HG02852 (cell line): ENCODE measurements at regions not wholly inside any gene's neighbourhood (a gene's known extent, or its start where the extent isn't known, plus 50 kb on each side); places are given as distances from the start of the nearest gene placed in this dataset.

Source experiments
- ATAC-seq: cut with Tn5 transposase; IDR thresholded peaks from one replicate; pipeline ENCODE4 v1.9.1; 2021; ENCODE audit warnings: mild to moderate bottlenecking, moderate library complexity; ENCODE audit not compliant: unreplicated experiment

DNA sequence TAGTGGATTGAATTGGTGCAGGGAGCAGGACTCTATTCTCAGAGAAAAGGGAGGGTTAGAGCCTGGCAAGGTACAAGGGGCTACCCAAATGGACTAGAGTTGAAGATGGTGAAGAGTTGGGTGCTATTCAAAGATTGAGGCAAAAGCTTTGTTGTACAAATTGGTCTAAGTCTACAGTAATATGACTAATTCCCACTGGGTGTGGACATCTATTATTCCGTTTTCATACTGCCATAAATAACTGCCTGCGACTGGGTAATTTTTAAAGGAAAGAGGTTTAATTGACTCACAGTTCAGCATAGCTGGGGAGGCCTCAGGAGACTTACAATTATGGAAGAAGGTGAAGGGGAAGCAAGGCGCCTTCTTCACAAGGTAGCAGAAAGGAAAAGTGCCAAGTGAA, 266.3 kb downstream of the TPBG start:
- ATAC-seq: no peak

DNA sequence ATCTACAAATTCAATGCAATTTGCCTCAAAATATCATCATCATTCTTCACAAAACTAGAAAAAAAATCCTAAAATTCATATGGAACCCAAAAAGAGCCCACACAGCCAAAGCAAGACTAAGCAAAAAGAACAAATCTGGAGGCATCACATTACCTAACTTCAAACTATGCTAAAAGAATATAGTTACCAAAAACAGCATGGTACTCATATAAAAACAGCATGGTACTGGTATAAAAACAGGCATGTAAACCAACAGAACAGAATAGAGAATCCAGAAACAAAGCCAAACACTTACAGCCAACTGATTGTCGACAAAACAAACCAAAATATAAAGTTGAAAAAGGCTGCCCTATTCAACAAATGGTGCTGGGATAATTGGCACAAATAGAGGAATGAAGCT, 278.1 kb downstream of the TPBG start:
- ATAC-seq: no peak

DNA sequence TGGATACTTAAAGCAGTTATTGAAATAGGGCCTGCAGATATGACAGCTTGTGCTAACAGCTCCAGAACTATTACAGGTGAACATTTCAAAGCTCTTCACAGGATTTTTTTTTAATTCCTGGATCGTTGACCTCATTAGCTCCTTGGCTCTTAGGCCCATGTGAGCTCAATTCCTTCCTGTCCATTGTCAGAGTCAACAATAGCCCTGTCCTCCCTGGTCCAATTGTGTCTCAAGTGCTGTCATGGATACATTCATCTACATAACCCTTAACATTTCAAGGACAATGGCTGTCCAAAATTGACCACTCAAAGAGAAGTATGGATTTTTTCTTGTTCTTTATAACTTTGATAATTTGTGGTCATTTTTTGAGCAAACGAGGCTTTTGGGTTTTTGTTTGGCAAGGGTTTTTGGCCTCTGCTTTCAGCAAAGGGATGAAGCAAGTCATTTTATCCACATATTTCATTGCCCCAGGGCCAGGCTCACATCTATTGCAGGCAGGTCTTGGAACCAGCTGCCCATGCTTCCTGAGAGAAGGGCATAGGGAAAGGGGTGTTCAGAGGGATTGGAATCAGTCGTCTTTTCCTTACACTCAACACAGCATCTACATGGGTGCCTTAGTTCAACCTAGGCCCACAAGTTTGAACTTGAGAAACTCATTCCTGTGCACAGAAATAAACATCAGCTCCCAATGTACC, 282.1 kb downstream of the TPBG start:
- no peak for ATAC-seq

DNA sequence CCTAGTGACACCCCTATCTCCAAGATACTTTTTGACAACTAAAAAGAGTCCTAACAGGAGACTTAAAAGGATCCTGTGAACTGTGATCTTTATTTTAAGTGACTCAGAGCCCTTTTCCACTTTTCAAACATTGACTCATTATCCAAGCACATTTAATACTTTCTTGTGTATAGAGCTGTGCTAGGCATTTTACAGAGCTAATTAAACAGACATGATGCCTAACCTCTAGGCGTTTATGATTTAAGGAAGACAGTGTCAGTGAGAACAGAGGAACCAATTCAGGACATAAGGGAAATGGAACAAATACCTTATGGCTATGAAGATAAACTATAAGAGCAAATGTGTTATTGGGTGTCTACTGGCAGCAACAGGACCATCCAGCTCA, 282.6 kb downstream of the TPBG start:
- no peak for ATAC-seq

DNA sequence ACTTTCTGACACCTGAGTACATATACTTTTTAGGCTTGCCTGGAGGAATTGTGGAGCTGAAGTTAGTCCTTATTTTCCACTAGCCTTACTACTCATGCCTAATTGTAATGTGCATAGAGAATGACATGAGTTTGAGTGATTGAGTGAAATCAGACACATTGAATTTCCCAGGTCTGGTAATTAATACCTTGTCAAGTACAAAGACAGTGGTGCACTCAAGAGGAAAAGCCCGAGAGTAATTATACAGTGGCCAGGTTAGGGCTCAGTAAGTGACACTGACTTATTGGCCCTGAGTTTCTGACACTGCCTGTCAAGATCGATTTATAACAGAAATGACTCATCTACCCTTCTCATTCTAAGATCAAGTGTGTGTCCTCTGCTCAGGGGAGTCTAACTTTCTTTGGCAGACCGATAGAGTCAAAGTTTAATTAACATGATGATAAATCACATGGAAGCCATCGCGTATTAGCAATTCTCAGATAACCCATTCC, 288.3 kb downstream of the TPBG start:
- ATAC-seq: no peak

DNA sequence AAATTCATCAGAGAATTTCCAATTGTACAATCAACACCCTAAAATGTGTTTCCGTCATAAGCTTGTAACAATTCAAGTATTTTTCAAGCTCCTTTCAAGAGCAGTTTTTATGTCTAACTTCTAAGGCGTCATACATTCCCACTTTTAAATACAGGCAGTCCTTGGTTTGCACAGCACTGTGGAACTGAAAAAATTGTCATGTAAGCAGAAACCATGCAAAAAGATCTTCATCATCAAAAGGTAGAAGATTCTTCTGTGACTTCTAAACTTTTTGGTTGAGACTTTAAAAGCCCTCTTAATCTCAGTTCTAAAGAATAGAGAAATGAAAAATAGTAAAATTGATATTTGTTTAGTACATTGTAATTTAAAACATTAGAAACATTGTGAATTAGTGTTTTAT, 315.6 kb downstream of the TPBG start:
- ATAC-seq: no peak

DNA sequence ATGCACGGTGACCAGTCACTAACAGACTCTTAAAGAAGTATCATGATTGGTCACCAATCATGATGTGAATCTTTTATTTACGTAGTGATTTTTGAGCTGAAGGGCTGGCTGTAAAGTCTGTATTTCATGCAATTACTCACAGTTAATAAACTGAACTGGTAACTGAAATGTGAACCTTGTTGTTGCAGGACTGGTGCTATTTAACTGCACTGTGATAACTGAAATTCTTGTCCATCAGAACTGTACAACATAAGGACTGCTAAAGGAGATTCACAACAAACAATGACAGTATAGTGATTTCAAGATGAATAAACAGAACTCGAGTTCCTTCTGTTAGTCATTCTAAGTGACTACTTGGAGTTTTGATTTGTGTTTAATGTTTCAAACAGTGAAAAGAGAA, 316.6 kb downstream of the TPBG start:
- no peak for ATAC-seq

DNA sequence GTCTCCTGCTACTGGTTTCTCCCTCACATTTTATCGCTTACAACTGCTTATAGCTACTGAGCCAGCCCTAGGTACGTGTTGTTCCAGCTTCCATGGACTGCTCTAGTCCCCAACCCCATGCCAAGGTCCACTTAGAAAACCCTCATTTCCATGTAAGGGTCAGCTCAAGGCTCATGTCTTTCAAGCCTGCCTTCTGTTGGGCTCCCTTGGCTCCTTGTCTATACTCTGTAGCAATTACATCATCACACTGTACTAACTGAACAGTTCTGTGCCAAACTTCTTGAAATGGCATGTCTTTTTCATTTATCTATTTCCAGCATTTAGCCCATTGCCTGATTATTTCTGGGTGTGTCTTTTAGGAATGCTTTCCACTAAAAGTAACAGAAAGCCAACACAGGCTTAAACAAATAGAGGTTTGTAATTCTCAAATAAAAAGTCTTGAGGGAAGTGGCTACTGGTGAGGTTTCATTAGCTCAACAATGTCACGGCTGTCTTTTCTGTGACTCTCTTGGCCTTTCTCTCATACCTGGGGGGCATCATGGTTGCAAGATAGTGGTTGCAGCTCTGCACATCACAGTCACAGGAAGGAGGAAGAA, 317.6 kb downstream of the TPBG start:
- no peak for ATAC-seq

DNA sequence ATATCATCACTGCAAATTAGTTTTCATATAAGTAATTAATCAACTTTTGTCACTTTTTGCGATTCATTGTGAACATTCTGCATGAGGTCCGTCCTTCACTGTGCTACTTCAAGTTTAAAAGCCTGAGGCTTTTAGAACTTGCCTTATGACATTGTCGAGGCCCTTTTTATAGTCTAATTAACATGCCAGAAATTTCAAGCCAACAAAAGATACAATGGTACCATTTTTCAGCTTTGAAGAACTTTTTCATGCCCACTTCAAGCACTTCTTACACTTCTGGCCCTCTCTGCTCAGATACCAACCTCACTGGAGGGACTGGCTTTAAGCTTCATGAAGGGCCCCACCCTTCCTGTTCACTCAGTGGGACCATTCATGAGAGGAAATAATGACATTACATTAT, 323.1 kb downstream of the TPBG start:
- no peak for ATAC-seq

DNA sequence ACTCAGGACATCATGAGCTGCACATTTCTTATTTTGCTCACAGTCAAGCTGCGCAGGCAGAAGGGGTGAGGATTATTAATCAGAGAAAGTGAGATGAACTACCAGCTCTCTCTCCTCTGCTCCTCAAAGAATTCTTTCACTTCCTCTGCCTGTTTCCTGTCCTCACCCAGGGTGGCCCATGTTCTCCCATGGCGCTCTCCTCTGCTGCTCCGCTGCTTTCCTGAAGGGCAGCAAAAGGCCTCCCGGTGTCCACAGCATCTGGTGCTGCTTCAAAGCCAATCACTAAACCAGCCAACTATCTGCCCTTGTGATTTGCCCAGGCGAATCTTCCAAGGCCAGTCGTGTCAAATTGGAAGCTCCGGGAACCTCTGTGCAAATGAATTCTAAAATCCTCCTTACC, 324.2 kb downstream of the TPBG start:
- ATAC-seq: no peak

DNA sequence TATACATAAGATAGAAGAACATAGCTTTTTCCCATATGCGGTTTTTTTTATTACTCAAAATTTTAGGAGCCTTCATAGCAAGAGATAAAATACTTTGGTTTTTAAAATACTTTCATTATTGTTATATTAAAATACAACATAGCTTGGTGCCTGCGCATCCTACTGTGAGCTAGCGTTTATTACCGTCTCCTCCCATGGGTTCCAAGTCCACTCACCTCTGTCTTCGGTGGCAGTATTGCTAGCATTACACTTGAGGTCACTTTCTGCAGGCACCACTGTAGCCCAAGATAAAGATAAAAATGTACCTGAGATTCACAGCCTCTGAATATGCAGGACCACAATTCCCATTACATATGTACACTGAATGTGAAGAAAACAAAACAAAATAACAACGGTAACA, 326.7 kb downstream of the TPBG start:
- ATAC-seq: no peak

DNA sequence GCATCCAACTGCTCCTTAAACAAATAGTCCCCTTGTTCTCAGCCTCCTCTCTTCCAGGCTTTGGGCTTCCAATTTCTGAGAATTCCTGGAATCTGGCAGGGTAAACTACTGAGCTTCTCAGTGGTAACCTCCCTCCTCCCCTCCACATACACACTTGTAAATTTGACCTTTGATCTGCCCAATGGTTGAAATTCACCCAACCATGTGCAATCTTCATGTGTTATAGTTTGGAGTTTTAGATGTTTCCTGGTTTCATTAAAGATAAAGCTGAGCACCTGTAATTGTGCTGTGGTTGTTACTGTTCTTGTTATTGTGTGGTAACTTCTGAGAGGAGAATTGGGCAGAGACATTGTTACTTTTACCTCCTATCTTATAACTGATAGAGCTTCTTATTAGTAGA, 328.4 kb downstream of the TPBG start:
- no peak for ATAC-seq

DNA sequence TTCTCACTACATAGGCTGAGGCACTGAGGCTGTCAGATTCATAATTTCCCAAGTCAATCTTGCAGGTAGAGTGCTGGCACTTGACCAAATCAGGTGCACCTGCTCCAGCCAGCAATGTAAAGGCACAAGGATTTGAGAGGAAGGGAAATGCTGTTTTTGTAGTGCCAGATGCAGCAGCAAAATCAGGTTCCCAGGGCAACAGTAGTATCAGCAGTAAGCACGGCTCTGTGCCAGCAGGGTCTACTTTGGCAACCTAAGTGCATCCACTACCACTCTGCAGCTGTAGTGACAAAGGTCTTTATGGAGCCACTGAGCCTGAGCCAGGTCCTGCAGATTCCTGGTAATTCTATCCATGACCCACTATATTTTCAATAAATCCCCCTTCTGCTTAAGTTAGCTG, 329.5 kb downstream of the TPBG start:
- ATAC-seq: no peak

DNA sequence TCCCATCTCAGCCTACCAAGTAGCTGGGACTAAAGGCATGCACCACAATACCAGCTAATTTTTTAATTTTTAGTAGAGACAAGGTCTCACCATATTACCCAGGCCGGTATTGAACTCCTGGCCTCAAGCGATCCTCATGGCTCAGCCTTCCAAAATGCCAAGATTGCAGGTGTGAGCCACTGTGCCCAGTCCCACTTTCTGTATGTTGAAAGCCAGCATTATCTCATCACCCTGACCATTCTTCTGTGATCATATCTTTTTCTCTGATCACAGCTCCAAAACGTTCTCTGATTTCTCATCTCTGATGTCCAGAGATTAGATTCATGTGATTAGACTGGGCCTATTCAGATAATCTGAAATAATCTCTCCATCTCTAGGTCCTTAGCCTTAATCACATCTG, 337.7 kb downstream of the TPBG start:
- ATAC-seq: no peak

DNA sequence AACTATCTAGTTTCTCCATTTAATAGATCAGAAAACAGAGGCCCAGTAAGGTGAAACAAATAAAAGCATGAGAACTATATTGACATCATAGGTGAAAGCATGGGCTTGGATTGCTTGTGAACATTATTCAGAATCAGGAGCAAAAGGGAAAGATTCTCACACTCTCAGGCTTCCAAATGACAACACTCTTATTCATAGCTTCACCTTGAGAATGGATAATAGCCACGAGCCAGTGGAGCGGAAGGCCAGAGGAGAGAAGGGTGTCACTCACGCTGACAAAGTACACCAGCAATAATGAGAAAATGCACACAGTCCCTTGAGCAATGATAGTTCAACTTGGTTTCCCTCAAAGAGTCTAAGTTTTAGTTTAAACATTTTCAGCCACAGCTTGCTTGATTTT, 339.0 kb downstream of the TPBG start:
- no peak for ATAC-seq

DNA sequence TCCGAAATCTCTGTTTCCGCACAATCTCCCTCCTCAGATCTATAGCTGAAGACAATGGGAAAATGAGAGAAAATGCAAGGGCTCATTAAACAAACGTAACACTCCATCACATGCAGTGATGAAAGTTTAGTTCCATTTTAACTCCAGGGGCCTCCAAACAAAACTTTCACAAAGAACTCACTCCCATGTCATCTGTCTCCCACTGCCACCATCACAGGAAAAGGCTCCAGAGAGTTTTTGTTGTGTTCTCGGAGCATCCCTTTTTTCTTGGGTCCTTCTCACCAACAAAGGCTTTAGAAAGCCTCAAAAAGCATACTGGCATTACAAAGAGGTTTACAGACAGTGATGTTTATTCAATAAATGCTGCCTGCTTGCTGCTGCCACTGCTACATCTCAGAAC, 339.6 kb downstream of the TPBG start:
- ATAC-seq: no peak

DNA sequence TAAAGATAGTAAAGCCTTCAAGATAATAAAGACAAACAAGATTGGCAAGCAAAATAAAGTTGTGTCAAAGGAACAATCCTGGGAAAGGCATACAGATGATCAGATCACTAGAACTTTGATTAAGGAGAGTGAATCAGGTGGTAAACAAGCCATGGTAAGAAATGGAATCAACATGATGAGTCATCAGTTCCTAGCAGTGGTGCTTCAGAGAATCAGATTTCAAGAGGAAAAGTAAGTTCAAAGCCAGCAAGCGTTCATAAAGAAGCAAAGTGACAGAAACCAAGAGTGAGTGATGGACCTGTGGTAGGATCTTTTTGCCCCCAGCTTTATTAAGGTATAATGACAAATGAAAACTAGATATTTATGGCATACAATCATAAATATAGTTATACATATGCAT, 340.4 kb downstream of the TPBG start:
- ATAC-seq: no peak

DNA sequence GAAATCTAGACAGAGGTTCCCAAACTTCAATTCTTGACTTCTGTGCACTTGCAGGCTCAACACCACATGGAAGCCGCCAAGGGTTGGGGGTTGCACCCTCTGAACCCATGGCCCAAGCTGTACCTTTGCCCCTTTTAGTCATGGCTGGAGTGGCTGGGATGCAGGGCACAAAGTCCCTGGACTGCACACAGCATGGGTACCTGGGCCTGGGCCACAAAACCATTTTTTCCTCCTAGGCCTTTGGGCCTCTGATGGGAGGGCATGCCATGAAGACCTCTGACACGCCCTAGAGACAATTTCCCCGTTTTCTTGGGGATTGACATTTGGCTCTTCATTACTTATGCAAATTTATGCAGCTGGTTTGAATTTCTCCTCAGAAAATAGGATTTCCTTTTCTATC, 342.0 kb downstream of the TPBG start:
- ATAC-seq: no peak

DNA sequence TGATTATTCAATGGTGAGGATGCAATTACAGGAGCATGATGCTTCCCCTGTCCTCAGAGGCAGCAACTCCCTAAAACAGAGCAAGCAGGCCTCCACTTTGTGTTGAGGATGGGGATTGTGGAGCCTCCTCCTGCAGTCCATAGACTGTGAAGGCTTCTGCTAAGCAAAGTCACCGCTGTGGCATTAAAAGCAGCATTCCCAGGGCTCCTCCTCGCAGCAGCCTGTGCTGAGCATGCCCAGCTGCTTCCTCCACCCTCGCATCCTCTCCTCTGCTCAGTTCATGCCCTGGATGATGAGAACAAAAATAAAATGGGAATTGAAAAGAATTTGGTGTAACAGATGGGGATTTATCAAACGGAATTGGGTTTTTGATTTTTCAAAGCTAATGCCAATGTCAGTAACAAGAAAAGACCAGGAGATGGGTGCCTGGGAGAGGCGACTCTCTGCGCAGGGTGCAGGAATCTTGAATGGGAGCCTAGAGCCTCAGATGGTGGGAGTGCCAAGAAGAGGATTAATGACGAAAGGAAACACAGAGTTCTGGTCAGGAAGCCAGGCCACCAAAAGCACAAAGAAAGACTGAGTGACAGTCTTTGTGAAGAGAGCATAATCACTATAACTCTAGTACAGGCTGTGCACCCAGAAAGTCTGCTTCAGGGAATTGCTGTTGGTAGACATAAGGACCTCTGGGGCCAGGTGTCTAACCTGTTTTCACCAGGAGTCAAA, 347.6 kb downstream of the TPBG start:
- no peak for ATAC-seq

DNA sequence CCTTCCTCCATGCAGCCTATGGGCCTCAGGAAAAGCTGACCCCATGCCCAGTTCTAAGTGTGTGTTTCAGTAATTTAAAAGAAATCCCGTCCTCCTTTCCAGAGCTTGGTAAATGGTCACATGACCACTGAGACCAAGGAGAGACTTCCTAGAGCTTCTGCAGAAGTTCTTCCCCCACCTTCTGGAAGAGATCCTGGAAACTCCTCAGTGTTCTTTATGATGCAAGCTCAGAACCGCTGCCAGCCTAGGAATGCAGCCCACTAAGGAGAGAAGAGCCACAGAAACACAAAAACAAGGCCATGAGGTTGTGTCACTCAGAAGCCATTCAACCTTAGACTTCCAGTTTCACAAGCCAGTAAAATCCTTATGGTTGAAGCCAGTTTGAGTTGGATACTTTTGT, 348.4 kb downstream of the TPBG start:
- ATAC-seq: no peak

DNA sequence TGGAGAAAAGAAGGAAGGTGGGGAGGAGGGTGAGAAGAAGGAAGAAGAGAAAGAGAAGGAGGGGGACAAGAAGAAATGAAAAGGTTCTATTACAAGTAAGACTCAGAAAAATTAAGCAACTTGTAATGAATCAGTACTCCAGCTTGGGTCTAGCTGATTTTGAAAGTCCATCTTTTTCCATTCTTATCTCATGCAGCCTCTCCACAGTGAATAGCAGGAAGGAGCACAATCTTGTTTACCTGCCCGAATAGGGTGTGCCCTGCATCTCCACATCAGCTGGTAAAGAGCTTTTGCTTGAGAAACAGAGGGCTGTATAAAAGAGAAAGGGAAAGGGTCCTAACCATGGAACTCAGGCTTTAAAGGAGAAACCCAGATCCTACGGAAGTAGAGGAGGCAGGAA, 348.8 kb downstream of the TPBG start:
- ATAC-seq: no peak

DNA sequence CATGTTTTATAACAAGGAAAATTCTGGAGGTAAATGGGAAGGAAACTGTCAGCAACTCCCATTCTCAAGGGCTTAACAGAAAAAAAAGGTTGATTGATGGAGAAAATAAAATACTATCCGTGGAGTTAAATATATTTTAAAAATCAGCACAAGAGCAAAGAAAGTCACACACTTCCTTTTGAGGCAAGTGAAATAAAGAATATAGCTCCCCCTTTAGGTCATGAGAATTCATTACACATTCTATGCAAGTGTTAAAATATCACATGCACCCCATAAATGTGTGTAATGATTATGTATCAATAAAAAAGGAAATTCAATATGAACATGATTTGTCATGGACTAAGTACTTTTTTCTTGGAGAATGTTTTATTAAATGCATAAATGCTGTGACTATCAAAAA, 349.2 kb downstream of the TPBG start:
- ATAC-seq: no peak
